ENCODE measurements at regions not wholly inside any gene's neighbourhood (a gene's known extent, or its start where the extent isn't known, plus 50 kb on each side); places are given as distances from the start of the nearest gene placed in this dataset.

DNA sequence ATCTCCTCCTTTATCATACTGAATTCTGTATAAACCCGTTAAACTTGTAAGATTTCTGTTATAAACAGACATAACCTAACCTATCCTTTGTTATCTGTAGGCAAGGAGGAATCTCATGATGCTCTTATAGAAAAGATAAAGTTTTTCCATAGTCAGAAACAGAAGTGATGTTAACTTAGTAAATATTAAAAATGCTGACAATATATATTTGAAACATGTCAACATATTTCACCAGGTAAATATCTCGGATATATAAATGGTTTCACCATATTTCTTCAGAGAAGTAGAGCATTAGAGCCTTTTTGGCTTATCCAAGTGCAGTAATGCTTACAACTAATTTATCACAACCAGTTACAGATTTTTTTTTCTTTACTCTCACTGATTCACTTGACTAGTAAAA lies 625.9 kb downstream of the PDHA2 start:
- Histone ChIP-seq H3K9me2 (ENCODE audit: insufficient read depth, low read length) (no peaks in the 10 kb centered on the region), H3K79me2 (ENCODE audit: insufficient read depth, low read depth, low read length) (no peaks in the 10 kb centered on the region), H2AFZ (ENCODE audit: low read length) (no peak overlapping the region), H4K20me1 (ENCODE audit: insufficient read depth, low read length) (no peaks in the 10 kb centered on the region), H3K36me3 (ENCODE audit: insufficient read depth, low read length) (no peaks in the 10 kb centered on the region), H3K9me3 (ENCODE audit: low read length) (no peaks in the 10 kb centered on the region), H3K4me3 (ENCODE audit: low read depth, low read length, poor library complexity, severe bottlenecking) (no peak overlapping the region), H3K27ac (ENCODE audit: low read depth, low read length, poor library complexity, severe bottlenecking) (no peak overlapping the region), H3K4me2 (ENCODE audit: low read length) (no peak overlapping the region), H3K4me1 (ENCODE audit: insufficient read depth, low read length, poor library complexity, severe bottlenecking) (no peaks in the 10 kb centered on the region)
- no TSS peak for BruUV-seq (replicated peaks)
- ChIA-PET CTCF (ENCODE audit: unreplicated experiment) (no interaction called here), POLR2A (no interaction called here)
- intact Hi-C loops (cut with micrococcal nuclease; ENCODE audit: unreplicated experiment), result no loop called here
- DNase-seq (ENCODE audit: low spot score), result no peak
- no peak for TF ChIP-seq EZH2phosphoT487 (IDR thresholded peaks at IDR 0.05; ENCODE audit: borderline replicate concordance, low read depth, low read length)
- no peak for TF ChIP-seq CTCF (conservative IDR thresholded peaks at IDR 0.05; ENCODE audit: low read length)

DNA sequence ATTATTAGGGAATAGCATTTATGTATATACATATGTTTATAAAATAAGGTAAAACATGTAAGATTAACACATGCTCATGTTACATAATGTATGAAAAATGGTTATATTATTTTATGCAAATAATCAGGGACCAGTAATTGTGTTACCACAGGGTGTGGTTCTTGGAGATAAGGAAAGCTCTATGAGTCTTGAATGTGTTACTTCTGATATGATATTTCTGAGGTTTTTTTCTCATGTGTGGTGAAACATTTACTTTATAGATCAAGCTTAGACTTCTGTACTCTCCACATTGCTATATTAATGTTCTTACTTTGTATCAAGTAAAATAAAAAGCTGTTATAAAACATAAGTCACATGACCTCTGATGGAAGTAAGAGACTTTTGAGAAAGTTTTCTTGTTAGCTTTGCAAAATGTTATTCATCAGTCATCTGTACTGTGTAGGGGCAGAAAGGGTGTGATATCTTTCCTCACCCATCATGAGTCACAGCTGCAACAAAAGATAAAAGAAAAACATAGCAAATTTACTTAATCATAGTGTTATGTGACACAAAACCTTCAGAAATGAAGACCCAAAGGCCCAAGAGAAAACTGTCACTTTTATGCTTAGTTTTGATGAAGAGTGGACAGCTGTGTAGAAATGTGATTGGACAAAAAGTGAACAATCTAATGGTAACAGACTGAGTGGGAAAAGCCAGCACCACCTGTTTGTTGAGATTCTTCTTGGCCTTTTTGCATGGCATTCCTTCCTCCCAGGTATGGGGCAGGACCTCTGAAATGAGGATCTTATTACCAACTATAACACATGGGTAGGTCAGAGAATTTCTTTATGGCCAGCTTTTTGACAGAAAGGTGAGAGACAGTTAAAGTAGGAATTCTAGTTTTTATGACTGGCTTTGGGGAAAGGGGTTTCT lies 632.3 kb downstream of the PDHA2 start:
- TF ChIP-seq CTCF (conservative IDR thresholded peaks at IDR 0.05; ENCODE audit: low read length) (no peak), EZH2phosphoT487 (IDR thresholded peaks at IDR 0.05; ENCODE audit: borderline replicate concordance, low read depth, low read length) (no peak)

DNA sequence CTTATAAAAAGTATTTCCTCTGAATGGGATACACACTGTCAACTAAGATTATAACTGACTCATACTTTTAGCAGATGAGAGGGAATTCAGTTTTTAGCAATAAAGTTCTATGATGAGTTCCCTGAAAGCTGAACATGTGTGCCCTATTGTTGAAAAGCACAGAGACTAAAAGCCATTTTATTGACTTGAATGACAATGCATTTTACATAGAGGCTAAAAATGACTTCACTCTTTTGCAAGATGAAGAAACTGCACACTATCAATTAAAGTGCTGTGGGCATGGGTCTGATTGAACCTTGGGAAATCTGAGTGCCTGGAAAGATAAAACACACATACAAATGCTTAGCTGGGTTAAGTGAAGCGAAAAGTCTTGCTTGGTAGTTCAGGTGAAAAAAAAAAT lies 633.4 kb downstream of the PDHA2 start:
- no peak for DNase-seq (ENCODE audit: low spot score)
- Histone ChIP-seq H3K36me3 (ENCODE audit: insufficient read depth, low read length) (no peaks in the 10 kb centered on the region), H3K4me1 (ENCODE audit: insufficient read depth, low read length, poor library complexity, severe bottlenecking) (no peaks in the 10 kb centered on the region), H3K79me2 (ENCODE audit: insufficient read depth, low read depth, low read length) (no peaks in the 10 kb centered on the region), H3K4me3 (ENCODE audit: low read depth, low read length, poor library complexity, severe bottlenecking) (no peak overlapping the region), H3K9me2 (ENCODE audit: insufficient read depth, low read length) (no peaks in the 10 kb centered on the region), H2AFZ (ENCODE audit: low read length) (no peak overlapping the region), H3K9me3 (ENCODE audit: low read length) (no peaks in the 10 kb centered on the region), H4K20me1 (ENCODE audit: insufficient read depth, low read length) (no peaks in the 10 kb centered on the region), H3K27ac (ENCODE audit: low read depth, low read length, poor library complexity, severe bottlenecking) (no peak overlapping the region), H3K4me2 (ENCODE audit: low read length) (no peak overlapping the region)
- intact Hi-C loops (cut with micrococcal nuclease; ENCODE audit: unreplicated experiment), result no loop called here
- ChIA-PET POLR2A (no interaction called here), CTCF (ENCODE audit: unreplicated experiment) (no interaction called here)
- no TSS peak for BruUV-seq (replicated peaks)
- TF ChIP-seq CTCF (conservative IDR thresholded peaks at IDR 0.05; ENCODE audit: low read length) (no peak), EZH2phosphoT487 (IDR thresholded peaks at IDR 0.05; ENCODE audit: borderline replicate concordance, low read depth, low read length) (no peak)

More for the DNA sequence above, 632.3 kb downstream of the PDHA2 start:
- no peak for DNase-seq (ENCODE audit: low spot score)
- Histone ChIP-seq H2AFZ (ENCODE audit: low read length) (no peak overlapping the region), H3K4me3 (ENCODE audit: low read depth, low read length, poor library complexity, severe bottlenecking) (no peak overlapping the region), H3K9me2 (ENCODE audit: insufficient read depth, low read length) (no peaks in the 10 kb centered on the region), H3K4me2 (ENCODE audit: low read length) (no peak overlapping the region), H3K27ac (ENCODE audit: low read depth, low read length, poor library complexity, severe bottlenecking) (no peak overlapping the region), H3K9me3 (ENCODE audit: low read length) (no peaks in the 10 kb centered on the region), H3K79me2 (ENCODE audit: insufficient read depth, low read depth, low read length) (no peaks in the 10 kb centered on the region), H4K20me1 (ENCODE audit: insufficient read depth, low read length) (no peaks in the 10 kb centered on the region), H3K36me3 (ENCODE audit: insufficient read depth, low read length) (no peaks in the 10 kb centered on the region), H3K4me1 (ENCODE audit: insufficient read depth, low read length, poor library complexity, severe bottlenecking) (no peaks in the 10 kb centered on the region)
- no TSS peak for BruUV-seq (replicated peaks)
- ChIA-PET POLR2A (interaction anchor here (0.7 kb wide), 1 partner anchor 38 kb away, joined by 3 read pairs; no protein-coding TSS in a partner anchor), CTCF (ENCODE audit: unreplicated experiment) (no interaction called here)
- intact Hi-C loops (cut with micrococcal nuclease; ENCODE audit: unreplicated experiment), result no loop called here

Data from OCI-LY7 (cell line).